HG03432 (cell line): ENCODE measurements at regions not wholly inside any gene's neighbourhood (a gene's known extent, or its start where the extent isn't known, plus 50 kb on each side); places are given as distances from the start of the nearest gene placed in this dataset.

Experiments used
- ATAC-seq: cut with Tn5 transposase; IDR thresholded peaks from one replicate; pipeline ENCODE4 v1.9.1; 2021; ENCODE audit warnings: mild to moderate bottlenecking, moderate library complexity; ENCODE audit not compliant: unreplicated experiment

GRCh38 chr3:64773137-64773536, 85.3 kb upstream of the ADAMTS9 start:
- ATAC-seq: no peak

GRCh38 chr3:64766440-64766839, 78.6 kb upstream of the ADAMTS9 start:
- ATAC-seq: no peak

DNA sequence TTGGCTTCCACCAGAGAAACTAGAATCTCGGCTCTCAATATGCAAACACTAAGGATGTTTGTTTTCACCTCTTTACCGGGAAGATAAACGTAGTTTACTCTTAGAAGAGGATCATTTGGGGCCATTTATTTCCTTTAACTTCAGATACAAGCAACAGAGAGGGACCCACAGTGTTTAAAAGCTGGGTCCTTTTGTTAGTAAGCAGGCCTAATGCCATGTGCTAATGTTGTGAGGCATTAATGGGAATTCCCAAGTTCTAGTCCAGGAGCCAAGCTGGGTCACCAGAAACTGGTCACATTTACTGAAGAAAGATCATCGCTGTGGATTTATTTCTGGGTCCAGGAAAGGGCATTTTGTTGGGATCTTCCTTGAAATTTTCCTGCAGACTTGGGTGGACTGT, 78.1 kb upstream of the ADAMTS9 start:
- ATAC-seq: no peak

DNA sequence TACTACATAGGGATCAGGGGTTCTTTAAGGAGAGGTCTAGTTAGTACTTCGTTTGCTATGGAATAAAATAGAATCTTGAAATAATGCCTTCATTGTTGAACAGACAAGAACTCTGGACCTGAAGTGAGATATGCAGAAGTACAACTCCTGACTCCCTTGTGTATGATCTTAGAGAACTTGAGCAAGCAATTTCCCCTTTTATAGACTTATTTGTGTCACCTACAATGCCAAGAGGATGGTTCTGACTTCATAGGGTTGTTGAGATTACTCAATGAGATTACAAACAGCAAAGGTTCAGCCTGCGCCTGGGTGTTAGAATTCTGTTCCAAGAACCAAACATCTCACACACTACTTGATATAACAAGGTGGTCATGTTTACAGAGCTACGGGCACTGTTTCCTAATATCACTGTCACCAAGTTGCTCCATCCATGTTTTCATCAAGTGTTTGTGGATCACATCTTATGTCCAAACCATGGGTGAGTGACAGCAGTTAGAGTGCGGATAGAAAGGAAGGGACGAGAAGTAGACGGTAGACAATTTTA, 76.7 kb upstream of the ADAMTS9 start:
- ATAC-seq: no peak

GRCh38 chr3:64763980-64764379, 76.2 kb upstream of the ADAMTS9 start:
- ATAC-seq: no peak

- ATAC-seq: no peak
These were observed 73.9 kb upstream of the ADAMTS9 start for GRCh38 chr3:64761729-64762128.

DNA sequence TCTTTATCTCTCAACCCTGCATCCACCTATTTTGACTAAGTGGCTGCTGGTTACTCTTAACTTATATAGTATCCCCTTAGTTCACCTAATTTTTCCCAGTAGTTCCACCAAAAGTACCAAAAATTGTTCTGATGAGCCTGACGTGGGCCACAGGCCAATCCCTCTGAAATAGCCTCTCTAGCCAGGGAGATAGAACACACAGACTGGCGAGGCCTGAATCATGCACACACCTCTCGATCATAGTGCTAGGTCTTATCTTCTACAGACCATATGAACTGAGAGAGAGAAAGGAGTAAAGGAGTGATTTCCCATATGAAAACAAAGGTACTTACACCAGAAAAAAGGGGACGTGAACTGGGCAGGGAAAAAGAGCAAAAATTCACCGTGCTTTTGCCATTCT, 72.5 kb upstream of the ADAMTS9 start:
- ATAC-seq: no peak

- ATAC-seq: no peak
These were observed 72.0 kb upstream of the ADAMTS9 start for GRCh38 chr3:64759811-64760210.

- ATAC-seq: no peak
These were observed 68.7 kb upstream of the ADAMTS9 start for GRCh38 chr3:64756398-64756986.

DNA sequence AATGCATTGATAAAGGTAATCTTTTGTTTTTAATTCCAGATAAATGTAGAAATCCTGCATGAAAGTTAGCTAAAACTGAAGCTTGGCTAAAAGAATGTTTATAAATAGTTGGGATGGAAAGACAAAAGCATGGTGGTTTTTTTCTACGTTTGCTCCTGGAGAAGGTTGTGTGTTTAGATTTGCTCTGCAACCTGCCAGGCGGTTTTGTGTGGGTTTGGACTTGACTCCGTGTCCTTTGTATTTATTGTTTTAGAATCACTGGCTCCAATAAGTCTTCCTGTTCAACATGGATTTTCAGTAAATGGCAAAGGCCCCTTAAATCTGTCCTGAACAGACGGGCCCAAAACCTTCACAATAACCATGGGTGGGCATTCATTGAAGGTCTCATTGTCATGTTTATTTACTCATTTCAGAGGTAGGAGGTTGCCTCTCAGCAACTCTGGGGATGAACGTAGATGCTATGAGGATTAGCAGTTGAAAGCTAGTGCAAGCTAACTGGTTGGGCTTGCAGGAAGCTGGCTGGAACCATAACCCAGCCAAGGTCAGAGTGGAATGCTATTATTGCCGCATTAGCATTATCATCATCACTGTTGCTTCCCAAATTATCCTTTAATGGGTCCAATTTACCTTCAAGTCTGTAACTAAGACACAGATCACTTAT, 60.6 kb upstream of the ADAMTS9 start:
- no peak for ATAC-seq

GRCh38 chr3:64747679-64748078, 59.9 kb upstream of the ADAMTS9 start:
- ATAC-seq: no peak

DNA sequence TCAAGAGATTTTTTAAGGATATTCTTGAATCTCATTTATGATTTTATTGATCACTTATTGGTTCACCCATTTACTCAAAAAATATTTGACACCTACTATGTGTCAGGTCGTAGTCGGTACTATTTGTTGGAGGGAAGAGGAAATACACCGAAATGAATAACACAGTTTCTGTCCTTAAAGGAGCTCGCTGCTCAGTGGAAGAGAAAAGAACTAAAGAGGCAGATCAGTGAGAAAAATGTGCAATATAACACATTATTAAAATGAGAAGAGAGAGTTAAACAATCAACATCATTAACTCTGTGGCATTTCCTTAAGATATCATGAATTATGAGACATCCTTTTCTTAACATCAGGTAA, 56.1 kb upstream of the ADAMTS9 start:
- ATAC-seq: no peak

DNA sequence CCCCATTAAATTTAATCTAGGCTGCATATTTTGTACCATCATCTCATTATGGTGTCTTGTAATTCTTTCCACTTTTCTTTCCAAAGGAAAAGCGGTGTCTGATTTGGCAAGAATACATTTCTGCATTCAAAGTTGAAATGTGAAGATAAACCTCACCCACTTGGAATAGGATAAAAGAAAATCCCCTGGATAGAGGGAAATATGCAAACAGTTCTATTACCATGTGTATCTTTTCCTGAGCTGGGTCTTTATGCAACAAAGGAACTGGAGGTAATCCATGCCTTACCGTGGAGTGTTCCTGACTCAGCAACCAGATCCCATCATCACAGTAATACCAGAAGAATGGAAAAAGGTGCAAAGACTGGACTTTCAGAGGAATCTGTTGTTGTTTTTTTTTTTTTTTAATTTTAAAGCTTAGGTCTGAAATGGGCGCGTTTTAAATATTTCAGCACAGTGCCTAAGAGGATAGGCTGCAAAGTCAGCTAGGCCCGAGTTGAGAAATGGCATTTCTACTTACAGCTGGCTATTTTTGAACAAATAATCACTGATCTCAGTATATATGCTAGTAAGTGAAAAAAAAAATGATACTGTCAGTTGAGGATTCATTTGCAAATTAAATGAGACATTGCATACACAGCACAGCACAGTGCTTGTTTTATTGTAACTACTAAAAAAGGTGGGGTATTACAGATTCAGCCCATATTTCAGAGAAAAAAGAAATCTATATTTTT, 55.5 kb upstream of the ADAMTS9 start:
- ATAC-seq: no peak

- ATAC-seq: no peak
These were observed 53.5 kb upstream of the ADAMTS9 start for GRCh38 chr3:64741341-64741740.

GRCh38 chr3:64739971-64740631, 52.3 kb upstream of the ADAMTS9 start:
- no peak for ATAC-seq
